Right atrium auricular region (tissue), 2 donors: ENCODE measurements at regions not wholly inside any gene's neighbourhood (a gene's known extent, or its start where the extent isn't known, plus 50 kb on each side); places are given as distances from the start of the nearest gene placed in this dataset.

Experiments used
- DNase-seq: peaks from one replicate; pipeline ENCODE4 v3.0.0-alpha.2; 2019; ENCODE audit warnings: low spot score
- H3K27ac ChIP-seq, 2 donors: fragments of 200-600 bp; sonication (generic); 1 replicate in 1 of 2; 2 replicates in 1 of 2; pipeline ENCODE4 v1.5.1; 2016 to 2019
- H3K27me3 ChIP-seq, 2 donors: fragments of 200-600 bp; sonication (generic); one replicate each; pipeline versions ENCODE4 v1.5.1 to v1.6.0; 2017 to 2019
- H3K36me3 ChIP-seq: fragments of 200-600 bp; sonication (generic); one replicate; pipeline ENCODE4 v1.5.1; 2016
- H3K4me1 ChIP-seq, 2 donors: fragments of 200-600 bp; sonication (generic); one replicate each; pipeline versions ENCODE4 v1.5.1 to v1.6.0; 2017 to 2019
- H3K4me3 ChIP-seq, 2 donors: fragments of 200-600 bp; sonication (generic); 1 replicate in 1 of 2; 2 replicates in 1 of 2; pipeline ENCODE4 v1.5.1; 2017 to 2019; ENCODE audit warnings: mild to moderate bottlenecking in 1 of 2, moderate library complexity in 1 of 2
- H3K9me3 ChIP-seq, 2 donors: fragments of 200-600 bp; sonication (generic); one replicate each; pipeline ENCODE4 v1.5.1; 2019
- TF ChIP-seq, protein P1 (sequence below), 2 donors: fragments of 200-600 bp; sonication (generic); IDR thresholded peaks; one replicate each; pipeline ENCODE4 v1.5.1; 2019; ENCODE audit warnings: antibody characterized with exemption in 2 of 2

DNA sequence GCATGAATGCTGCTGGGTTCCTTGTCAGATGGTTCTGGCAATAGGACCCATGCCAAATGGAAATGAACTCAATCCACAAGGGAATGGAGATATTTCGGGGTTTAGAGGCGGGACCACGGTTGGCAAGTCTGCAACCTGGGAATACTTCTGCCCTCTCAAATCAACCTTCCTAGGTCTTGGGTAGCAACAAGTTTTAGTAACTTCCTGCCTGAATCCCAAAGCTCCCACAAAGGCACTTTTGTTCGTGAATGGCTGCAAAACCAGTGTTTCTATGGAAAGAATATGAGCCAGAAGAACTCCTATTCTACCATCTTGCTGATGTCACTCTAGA lies 790.1 kb upstream of the SLC8A1 start:
- TF ChIP-seq, protein P1, sequence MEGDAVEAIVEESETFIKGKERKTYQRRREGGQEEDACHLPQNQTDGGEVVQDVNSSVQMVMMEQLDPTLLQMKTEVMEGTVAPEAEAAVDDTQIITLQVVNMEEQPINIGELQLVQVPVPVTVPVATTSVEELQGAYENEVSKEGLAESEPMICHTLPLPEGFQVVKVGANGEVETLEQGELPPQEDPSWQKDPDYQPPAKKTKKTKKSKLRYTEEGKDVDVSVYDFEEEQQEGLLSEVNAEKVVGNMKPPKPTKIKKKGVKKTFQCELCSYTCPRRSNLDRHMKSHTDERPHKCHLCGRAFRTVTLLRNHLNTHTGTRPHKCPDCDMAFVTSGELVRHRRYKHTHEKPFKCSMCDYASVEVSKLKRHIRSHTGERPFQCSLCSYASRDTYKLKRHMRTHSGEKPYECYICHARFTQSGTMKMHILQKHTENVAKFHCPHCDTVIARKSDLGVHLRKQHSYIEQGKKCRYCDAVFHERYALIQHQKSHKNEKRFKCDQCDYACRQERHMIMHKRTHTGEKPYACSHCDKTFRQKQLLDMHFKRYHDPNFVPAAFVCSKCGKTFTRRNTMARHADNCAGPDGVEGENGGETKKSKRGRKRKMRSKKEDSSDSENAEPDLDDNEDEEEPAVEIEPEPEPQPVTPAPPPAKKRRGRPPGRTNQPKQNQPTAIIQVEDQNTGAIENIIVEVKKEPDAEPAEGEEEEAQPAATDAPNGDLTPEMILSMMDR (IDR thresholded peaks at IDR 0.05) = no peak
- Histone ChIP-seq H3K36me3 (no peaks in the 10 kb centered on the region), H3K9me3 (no peaks in the 10 kb centered on the region), H3K4me1 (no peaks in the 10 kb centered on the region), H3K27ac (no peak overlapping the region), H3K27me3 (no peaks in the 10 kb centered on the region), H3K4me3 (no peak overlapping the region)
- no peak for DNase-seq

DNA sequence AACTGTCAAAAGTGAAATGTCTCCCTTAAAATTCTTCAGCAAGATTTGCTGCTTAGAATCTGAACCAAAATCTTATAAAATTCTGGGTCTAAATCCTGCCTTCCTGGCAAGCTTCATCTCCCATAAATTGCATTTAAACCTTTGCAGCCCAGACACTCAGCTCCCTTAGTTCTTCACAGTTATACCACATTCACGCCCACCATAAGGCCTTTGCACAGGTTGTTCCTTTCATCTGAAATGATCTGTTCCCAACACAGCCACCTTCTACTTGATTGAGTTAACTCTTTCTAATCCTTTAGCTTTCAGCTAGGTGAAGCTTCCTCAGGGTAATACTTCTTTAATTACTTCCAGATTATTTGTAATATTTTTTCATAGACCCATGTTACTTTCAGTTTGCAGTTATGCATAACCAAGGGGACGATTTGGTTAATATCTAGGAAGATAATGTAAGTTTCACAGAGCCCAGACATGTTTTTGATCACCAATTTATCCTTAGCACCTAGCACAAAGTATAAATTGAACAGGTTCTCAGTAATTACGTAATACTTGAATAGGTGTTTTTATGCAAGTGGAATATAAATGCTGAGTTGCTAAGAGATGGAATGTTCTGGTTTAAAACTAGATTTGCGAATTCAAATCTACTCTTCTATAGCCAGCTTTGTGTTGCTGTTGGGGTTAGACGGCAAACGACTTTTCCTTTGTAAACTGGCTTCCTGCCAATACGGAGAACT lies 779.7 kb upstream of the PKDCC start:
- DNase-seq = no peak
- no peaks in the 10 kb centered on the region for H3K27me3 ChIP-seq
- no peak overlapping the region for H3K4me3 ChIP-seq
- TF ChIP-seq, protein P1 (IDR thresholded peaks at IDR 0.05) = no peak
- no peak overlapping the region for H3K27ac ChIP-seq
- H3K36me3 ChIP-seq = no peaks in the 10 kb centered on the region
- H3K4me1 ChIP-seq = no peaks in the 10 kb centered on the region
- H3K9me3 ChIP-seq = no peaks in the 10 kb centered on the region

DNA sequence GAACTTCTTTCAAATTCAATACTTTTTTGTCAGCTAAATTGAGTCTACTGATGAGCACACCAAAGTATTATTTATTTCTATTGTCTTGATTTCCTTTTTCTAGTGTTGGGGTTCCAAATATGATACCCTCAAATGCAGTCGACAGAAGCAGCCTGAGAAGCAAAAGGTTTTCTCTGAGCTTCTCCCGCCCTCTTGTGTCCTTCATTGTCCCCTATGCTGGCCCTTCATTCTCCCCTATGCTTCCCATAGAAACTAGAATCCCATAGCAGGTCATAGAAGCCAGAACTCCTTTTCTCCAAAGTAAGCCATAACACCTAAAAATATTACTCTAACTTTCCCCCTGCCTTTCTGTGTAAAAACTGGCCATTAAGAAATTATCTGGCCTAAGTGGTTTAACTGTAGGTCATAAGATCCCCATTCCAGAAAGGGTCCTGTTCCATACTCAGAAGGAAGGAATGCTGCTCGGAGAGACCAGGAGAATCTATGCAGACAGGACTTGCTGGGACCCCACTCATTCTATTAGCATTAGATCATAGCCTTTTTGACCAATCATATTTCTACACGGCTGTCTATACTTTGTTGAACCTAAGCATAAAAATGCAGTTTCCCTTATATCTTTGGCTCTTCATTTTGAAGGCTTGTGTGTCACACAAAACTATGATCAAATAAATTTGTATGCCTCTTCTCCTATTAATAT lies 764.6 kb upstream of the PKDCC start:
- no peak for DNase-seq
- Histone ChIP-seq H3K9me3 (no peaks in the 10 kb centered on the region), H3K36me3 (no peaks in the 10 kb centered on the region), H3K27ac (no peak overlapping the region), H3K27me3 (no peaks in the 10 kb centered on the region), H3K4me1 (no peaks in the 10 kb centered on the region), H3K4me3 (no peak overlapping the region)
- TF ChIP-seq, protein P1 (IDR thresholded peaks at IDR 0.05) = no peak

DNA sequence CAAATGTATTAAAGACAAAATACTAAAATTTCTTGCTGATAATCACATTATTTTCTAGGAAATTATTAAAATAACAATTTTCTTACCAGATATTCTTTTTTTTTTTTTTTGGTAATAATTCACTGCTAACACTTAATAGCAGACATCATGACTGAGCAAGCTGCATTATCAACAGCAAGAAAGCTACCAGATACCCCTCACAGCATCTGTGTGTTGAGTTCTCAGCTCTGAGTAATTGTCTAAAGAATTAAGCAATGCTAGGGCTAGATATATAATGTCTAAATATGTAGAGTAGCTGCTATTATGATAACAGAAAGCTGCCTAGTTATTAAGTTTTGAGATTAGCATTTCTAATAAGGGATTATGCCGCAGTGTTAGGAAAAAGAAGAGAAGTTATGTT lies 754.3 kb upstream of the PKDCC start:
- Histone ChIP-seq H3K36me3 (no peaks in the 10 kb centered on the region), H3K4me1 (no peaks in the 10 kb centered on the region), H3K27ac (no peak overlapping the region), H3K4me3 (no peak overlapping the region), H3K9me3 (no peaks in the 10 kb centered on the region), H3K27me3 (no peaks in the 10 kb centered on the region)
- TF ChIP-seq, protein P1 (IDR thresholded peaks at IDR 0.05) = no peak
- DNase-seq = no peak

DNA sequence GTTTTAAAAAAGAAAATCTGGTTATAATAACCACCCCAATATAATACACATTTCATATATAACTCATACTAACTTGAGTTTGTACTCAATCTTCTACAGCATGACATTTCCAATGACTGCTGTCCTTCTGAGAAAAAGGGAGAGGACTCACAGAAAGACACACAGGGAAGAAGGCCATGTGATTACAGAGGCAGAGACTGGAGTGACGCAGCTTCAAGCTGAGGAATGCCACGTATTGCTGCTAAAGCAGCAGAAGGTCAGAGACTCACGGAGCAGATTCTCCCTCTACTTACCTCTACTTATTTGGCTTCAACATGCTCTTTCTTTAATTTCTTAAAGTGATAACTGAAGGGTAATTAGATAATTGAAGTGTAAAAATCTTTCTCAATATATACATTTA lies 753.5 kb upstream of the PKDCC start:
- no peaks in the 10 kb centered on the region for H3K36me3 ChIP-seq
- no peak overlapping the region for H3K4me3 ChIP-seq
- DNase-seq = no peak
- H3K27ac ChIP-seq = no peak overlapping the region
- no peaks in the 10 kb centered on the region for H3K27me3 ChIP-seq
- H3K4me1 ChIP-seq = no peaks in the 10 kb centered on the region
- TF ChIP-seq, protein P1 (IDR thresholded peaks at IDR 0.05) = no peak
- no peaks in the 10 kb centered on the region for H3K9me3 ChIP-seq
